Cardiac muscle cell (in vitro differentiated cells and primary cell): ENCODE measurements at regions not wholly inside any gene's neighbourhood (a gene's known extent, or its start where the extent isn't known, plus 50 kb on each side); places are given as distances from the start of the nearest gene placed in this dataset.

Experiments
- DNase-seq, 2 donors: peaks; one replicate each; pipeline versions ENCODE4 v3.0.0 to v3.0.0-alpha.2; 2010 to 2017; ENCODE audit warnings: low read depth in 1 of 2, low spot score in 1 of 2
- H3K27ac ChIP-seq: fragments of 200-600 bp; sonication (generic); 2 replicates; pipeline ENCODE4 v1.5.1; 2016
- H3K27me3 ChIP-seq: fragments of 200-600 bp; sonication (generic); 2 replicates; pipeline ENCODE4 v1.6.0; 2016; ENCODE audit warnings: control low read depth
- H3K36me3 ChIP-seq: fragments of 200-600 bp; sonication (generic); 2 replicates; pipeline ENCODE4 v1.5.1; 2016; ENCODE audit warnings: control low read depth
- H3K4me1 ChIP-seq: fragments of 200-600 bp; sonication (generic); 2 replicates; pipeline ENCODE4 v1.8.1; 2017; ENCODE audit warnings: low read depth, mild to moderate bottlenecking, mixed run types
- H3K4me3 ChIP-seq: fragments of 200-600 bp; sonication (generic); 2 replicates; pipeline ENCODE4 v1.5.1; 2016; ENCODE audit warnings: mild to moderate bottlenecking
- H3K9me3 ChIP-seq: fragments of 200-600 bp; sonication (generic); 2 replicates; pipeline ENCODE4 v1.5.1; 2017; ENCODE audit warnings: low read depth, mild to moderate bottlenecking, control low read depth
- CTCF ChIP-seq: IDR thresholded peaks from 2 replicates; pipeline ENCODE4 v1.5.1; 2012; ENCODE audit warnings: low read depth, mild to moderate bottlenecking, low read length

GRCh38 chr9:110123341-110124095 lies 84.4 kb downstream of the C9orf152 start:
- no peaks in the 10 kb centered on the region for H3K27me3 ChIP-seq

GRCh38 chr9:110124439-110124838 lies 83.5 kb downstream of the C9orf152 start:
- H3K9me3 ChIP-seq: no peaks in the 10 kb centered on the region
- peak in 1 of 2 donors; percentile 56 for DNase-seq
- peaks cover 65% of the 10 kb centered on the region for H3K4me1 ChIP-seq
- no peaks in the 10 kb centered on the region for H3K36me3 ChIP-seq
- TF ChIP-seq CTCF: no peak
- H3K27me3 ChIP-seq: no peaks in the 10 kb centered on the region
- peak overlapping the region; percentile 96 for H3K27ac ChIP-seq
- no peak overlapping the region for H3K4me3 ChIP-seq

More at GRCh38 chr9:110123341-110124095, 84.4 kb downstream of the C9orf152 start:
- peaks cover 56% of the 10 kb centered on the region for H3K4me1 ChIP-seq
- DNase-seq: no peak
- no peak for TF ChIP-seq CTCF
- no peak overlapping the region for H3K4me3 ChIP-seq
- H3K36me3 ChIP-seq: no peaks in the 10 kb centered on the region
- H3K9me3 ChIP-seq: no peaks in the 10 kb centered on the region
- H3K27ac ChIP-seq: peak overlapping the region; percentile 96

DNA sequence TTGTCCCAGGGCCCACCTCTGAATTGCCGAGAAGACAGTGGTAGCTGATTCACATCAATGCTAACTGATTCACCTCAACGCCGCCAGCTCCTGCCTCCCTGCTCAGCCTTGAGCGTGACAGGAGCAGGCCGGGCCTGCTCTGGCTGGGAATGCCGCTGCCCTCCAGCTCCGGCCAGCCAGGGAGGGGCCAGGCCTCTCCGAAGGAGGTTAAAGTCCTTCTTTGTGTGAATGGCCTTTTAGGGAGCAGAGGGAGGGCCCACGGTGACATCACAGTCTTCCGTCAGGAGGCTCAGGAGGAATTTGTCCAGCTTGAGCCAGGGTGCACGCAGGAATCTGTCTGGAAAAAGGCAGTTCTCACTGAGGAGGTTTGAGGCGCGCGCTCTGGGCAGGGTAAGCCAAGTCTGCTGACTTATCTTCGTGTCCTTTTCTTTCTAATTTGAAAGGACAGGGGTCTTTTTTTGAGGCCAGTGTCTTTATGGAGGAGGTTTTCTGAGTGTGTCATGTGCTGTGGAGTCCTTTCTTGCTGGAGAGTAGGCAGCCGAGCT lies 82.7 kb downstream of the C9orf152 start:
- Histone ChIP-seq H3K27me3 (no peaks in the 10 kb centered on the region), H3K4me1 (peaks cover 72% of the 10 kb centered on the region), H3K9me3 (no peaks in the 10 kb centered on the region), H3K36me3 (no peaks in the 10 kb centered on the region), H3K4me3 (peak overlapping the region; percentile 16), H3K27ac (peak overlapping the region; percentile 96)
- TF ChIP-seq CTCF: no peak
- peak; percentile 93 to 99 for DNase-seq

DNA sequence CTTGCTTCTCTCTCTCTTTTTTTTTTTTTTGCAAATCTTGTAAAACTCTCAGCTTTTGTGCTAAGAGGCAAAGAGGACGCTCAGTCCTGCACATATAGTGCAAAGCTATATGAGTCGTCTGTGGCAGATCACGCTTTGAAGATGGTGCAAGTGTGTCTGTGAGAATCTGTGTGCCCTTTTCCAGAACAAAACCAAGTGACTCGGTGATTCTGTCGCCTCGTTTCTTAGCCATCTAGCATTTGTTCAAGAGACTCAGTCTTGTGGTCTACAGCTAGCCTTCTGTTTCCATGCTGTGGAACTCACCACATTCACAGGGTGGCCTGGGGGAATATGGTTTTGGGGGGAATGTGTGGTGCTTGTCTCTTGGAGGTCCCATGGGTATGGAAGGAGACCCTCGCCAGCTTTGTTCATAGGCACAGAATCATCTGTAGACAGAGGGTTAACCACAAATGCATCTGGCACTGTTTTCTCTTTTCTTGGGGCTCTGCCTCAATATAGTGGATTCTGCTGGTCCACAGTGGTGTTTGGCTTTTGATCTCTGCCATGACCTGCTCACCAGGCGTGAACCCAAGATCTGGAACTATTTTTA lies 82.1 kb downstream of the C9orf152 start:
- DNase-seq: no peak
- no peaks in the 10 kb centered on the region for H3K36me3 ChIP-seq
- H3K27ac ChIP-seq: peak overlapping the region; percentile 96
- no peaks in the 10 kb centered on the region for H3K9me3 ChIP-seq
- peak overlapping the region; percentile 16 for H3K4me3 ChIP-seq
- no peaks in the 10 kb centered on the region for H3K27me3 ChIP-seq
- peaks cover 72% of the 10 kb centered on the region for H3K4me1 ChIP-seq
- no peak for TF ChIP-seq CTCF

DNA sequence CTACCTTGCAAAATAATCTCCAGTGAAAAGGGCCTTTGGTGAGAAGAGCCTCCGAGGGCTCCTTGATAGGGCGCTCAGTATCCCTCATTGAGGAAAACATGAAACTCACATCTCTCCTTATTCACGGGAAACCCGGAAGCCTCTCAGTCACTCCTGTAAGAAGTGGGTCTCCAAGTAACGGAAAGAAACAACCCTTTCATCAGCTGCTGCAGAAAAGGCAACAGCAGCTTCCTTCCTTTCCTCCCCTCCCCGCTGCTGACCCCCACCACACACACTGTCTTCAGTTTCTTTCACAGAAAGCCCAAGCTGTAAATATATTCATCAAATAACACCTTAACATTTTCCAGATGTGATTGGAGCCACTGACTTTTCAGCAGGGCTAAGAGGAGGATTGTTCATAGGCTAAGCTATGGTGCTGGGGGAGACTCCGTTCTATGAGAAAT lies 81.4 kb downstream of the C9orf152 start:
- H3K27me3 ChIP-seq: no peaks in the 10 kb centered on the region
- peak overlapping the region; percentile 96 for H3K27ac ChIP-seq
- no peaks in the 10 kb centered on the region for H3K36me3 ChIP-seq
- no peaks in the 10 kb centered on the region for H3K9me3 ChIP-seq
- no peak for TF ChIP-seq CTCF
- peaks cover 72% of the 10 kb centered on the region for H3K4me1 ChIP-seq
- peak in 1 of 2 donors; percentile 51 for DNase-seq
- peak overlapping the region; percentile 16 for H3K4me3 ChIP-seq
